OCI-LY7 (cell line): ENCODE measurements at regions not wholly inside any gene's neighbourhood (a gene's known extent, or its start where the extent isn't known, plus 50 kb on each side); places are given as distances from the start of the nearest gene placed in this dataset.

Experiments
- EZH2phosphoT487 ChIP-seq: fragments of 200-600 bp; sonication (generic); IDR thresholded peaks from 2 replicates; pipeline ENCODE4 v1.6.1; 2018; ENCODE audit warnings: low read depth, borderline replicate concordance, mild to moderate bottlenecking, mixed run types, antibody characterized with exemption, low read length, moderate library complexity, mixed read lengths
- TF ChIP-seq, protein P1 (sequence below): fragments of 200-600 bp; sonication (generic); conservative IDR thresholded peaks from 2 replicates; pipeline ENCODE4 v1.5.1; 2014; ENCODE audit warnings: mild to moderate bottlenecking, antibody characterized with exemption, low read length, moderate library complexity, mixed read lengths

DNA sequence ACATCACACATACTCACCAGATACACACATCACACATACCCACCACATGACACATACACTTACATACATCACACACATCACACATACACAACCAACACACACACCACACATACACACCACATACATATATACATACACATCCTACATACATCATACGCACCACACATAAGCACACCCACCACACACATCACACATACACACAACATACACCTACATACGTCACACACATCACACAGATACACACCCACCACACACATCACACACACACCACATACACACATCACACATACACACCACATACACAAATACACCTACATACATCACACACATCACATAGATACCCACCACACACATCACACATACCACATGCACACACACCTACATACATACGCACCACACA, 158.4 kb downstream of the NDUFA10 start:
- TF ChIP-seq, protein P1, sequence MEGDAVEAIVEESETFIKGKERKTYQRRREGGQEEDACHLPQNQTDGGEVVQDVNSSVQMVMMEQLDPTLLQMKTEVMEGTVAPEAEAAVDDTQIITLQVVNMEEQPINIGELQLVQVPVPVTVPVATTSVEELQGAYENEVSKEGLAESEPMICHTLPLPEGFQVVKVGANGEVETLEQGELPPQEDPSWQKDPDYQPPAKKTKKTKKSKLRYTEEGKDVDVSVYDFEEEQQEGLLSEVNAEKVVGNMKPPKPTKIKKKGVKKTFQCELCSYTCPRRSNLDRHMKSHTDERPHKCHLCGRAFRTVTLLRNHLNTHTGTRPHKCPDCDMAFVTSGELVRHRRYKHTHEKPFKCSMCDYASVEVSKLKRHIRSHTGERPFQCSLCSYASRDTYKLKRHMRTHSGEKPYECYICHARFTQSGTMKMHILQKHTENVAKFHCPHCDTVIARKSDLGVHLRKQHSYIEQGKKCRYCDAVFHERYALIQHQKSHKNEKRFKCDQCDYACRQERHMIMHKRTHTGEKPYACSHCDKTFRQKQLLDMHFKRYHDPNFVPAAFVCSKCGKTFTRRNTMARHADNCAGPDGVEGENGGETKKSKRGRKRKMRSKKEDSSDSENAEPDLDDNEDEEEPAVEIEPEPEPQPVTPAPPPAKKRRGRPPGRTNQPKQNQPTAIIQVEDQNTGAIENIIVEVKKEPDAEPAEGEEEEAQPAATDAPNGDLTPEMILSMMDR: no peak
- TF ChIP-seq EZH2phosphoT487: no peak
